ENCODE measurements at regions not wholly inside any gene's neighbourhood (a gene's known extent, or its start where the extent isn't known, plus 50 kb on each side); places are given as distances from the start of the nearest gene placed in this dataset.

- Histone ChIP-seq H3K27me3 (no peaks in the 10 kb centered on the region), H3K27ac (no peak overlapping the region), H3K36me3 (no peaks in the 10 kb centered on the region), H3K9me3 (no peaks in the 10 kb centered on the region), H3K4me1 (no peaks in the 10 kb centered on the region), H3K4me3 (no peak overlapping the region)
- TF ChIP-seq, protein P1, sequence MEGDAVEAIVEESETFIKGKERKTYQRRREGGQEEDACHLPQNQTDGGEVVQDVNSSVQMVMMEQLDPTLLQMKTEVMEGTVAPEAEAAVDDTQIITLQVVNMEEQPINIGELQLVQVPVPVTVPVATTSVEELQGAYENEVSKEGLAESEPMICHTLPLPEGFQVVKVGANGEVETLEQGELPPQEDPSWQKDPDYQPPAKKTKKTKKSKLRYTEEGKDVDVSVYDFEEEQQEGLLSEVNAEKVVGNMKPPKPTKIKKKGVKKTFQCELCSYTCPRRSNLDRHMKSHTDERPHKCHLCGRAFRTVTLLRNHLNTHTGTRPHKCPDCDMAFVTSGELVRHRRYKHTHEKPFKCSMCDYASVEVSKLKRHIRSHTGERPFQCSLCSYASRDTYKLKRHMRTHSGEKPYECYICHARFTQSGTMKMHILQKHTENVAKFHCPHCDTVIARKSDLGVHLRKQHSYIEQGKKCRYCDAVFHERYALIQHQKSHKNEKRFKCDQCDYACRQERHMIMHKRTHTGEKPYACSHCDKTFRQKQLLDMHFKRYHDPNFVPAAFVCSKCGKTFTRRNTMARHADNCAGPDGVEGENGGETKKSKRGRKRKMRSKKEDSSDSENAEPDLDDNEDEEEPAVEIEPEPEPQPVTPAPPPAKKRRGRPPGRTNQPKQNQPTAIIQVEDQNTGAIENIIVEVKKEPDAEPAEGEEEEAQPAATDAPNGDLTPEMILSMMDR (IDR thresholded peaks at IDR 0.05), result no peak
- intact Hi-C loops (cut with DNase I), result no loop called here
- no peak for DNase-seq (ENCODE audit: low spot score in 2 of 2)
These were observed 272.2 kb upstream of the IRX2 start for GRCh38 chr5:3023656-3024055.

DNA sequence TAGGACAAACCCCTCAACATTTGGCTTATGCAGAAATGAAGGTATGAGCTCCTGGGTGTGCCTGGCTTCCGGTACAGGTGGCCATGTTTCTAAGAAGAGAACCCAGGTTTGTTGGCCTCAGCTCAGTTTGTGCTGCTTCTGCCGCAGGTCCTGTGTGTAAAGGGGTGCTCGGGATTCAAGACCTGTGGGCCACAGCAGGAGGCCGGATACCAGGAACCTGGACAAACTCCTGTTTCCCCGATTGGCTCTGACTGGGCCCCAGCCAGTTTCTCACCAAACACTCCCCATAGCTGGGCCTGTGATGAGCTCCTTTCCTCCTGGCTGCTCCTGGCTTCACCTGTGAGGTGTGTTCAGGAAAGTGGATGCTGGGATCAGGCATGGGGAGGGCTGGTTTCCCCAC, 271.2 kb upstream of the IRX2 start:
- no peak overlapping the region for H3K4me3 ChIP-seq
- H3K27ac ChIP-seq, result no peak overlapping the region
- no peaks in the 10 kb centered on the region for H3K27me3 ChIP-seq
- no peak for DNase-seq (ENCODE audit: low spot score in 2 of 2)
- no peaks in the 10 kb centered on the region for H3K36me3 ChIP-seq
- no peaks in the 10 kb centered on the region for H3K9me3 ChIP-seq
- intact Hi-C loops (cut with DNase I), result no loop called here
- H3K4me1 ChIP-seq, result no peaks in the 10 kb centered on the region
- TF ChIP-seq, protein P1 (IDR thresholded peaks at IDR 0.05), result no peak

DNA sequence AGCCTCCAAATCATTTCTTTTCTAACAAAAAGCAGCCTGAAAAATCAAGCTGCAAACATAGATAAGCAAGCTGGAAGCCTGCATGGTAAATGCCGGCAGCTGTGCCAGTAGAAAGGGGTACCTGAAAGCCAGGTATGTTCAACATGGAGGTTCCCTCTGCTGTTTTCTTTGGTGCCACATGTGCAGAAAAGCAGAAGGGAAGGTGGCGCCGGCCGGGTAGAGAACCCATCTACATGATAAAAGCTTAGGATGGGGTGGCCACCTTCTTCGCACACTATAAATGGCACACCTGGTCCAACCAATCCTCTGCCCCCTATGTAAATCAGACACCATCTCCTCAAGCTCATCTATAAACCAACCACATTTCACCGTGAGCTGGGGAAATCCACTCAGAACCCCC, 268.9 kb upstream of the IRX2 start:
- intact Hi-C loops (cut with DNase I), result no loop called here
- DNase-seq (ENCODE audit: low spot score in 2 of 2), result no peak
- Histone ChIP-seq H3K27me3 (no peaks in the 10 kb centered on the region), H3K36me3 (no peaks in the 10 kb centered on the region), H3K4me3 (no peak overlapping the region), H3K27ac (no peak overlapping the region), H3K9me3 (no peaks in the 10 kb centered on the region), H3K4me1 (no peaks in the 10 kb centered on the region)
- TF ChIP-seq, protein P1 (IDR thresholded peaks at IDR 0.05), result no peak

DNA sequence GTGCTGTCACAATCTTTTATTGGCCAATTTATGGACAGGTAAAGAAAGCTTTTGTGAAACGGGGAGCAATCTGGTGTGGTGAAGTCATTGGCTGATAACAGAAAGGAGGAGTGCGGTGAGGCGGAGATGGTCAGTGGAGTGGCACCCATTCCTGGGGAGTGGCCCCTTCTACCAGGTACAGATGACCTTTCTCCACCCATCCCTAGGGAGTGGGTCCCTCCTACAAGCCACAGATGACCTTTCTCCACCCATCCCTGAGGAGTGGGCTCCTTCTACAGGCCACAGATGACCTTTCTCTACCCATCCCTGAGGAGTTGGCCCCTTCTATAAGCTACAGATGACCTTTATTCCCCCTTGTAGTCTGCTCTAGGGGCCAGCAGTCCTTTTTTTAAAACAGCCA, 267.6 kb upstream of the IRX2 start:
- no peak overlapping the region for H3K27ac ChIP-seq
- H3K4me3 ChIP-seq, result no peak overlapping the region
- intact Hi-C loops (cut with DNase I), result no loop called here
- H3K36me3 ChIP-seq, result no peaks in the 10 kb centered on the region
- TF ChIP-seq, protein P1 (IDR thresholded peaks at IDR 0.05), result no peak
- no peaks in the 10 kb centered on the region for H3K4me1 ChIP-seq
- H3K9me3 ChIP-seq, result no peaks in the 10 kb centered on the region
- no peak for DNase-seq (ENCODE audit: low spot score in 2 of 2)
- no peaks in the 10 kb centered on the region for H3K27me3 ChIP-seq

DNA sequence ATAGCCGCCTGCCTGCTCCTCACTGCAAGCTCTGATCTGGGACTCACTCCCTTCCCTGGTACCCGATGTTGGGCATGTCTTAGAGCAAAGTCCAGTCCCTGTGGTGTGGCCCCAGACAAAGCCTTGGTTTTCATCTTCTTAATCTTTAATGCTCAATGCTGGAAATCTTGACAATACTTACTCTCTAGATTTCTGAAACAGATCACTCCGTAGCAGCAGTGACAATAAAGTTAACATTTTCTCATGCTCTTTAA, 260.2 kb upstream of the IRX2 start:
- Histone ChIP-seq H3K27me3 (no peaks in the 10 kb centered on the region), H3K27ac (no peak overlapping the region), H3K4me3 (no peak overlapping the region), H3K4me1 (no peaks in the 10 kb centered on the region), H3K9me3 (no peaks in the 10 kb centered on the region), H3K36me3 (no peaks in the 10 kb centered on the region)
- intact Hi-C loops (cut with DNase I), result no loop called here
- DNase-seq (ENCODE audit: low spot score in 2 of 2), result no peak
- TF ChIP-seq, protein P1 (IDR thresholded peaks at IDR 0.05), result no peak

- TF ChIP-seq, protein P1 (IDR thresholded peaks at IDR 0.05), result no peak
- H3K36me3 ChIP-seq, result no peaks in the 10 kb centered on the region
- no peaks in the 10 kb centered on the region for H3K27me3 ChIP-seq
- H3K4me1 ChIP-seq, result no peaks in the 10 kb centered on the region
- no peaks in the 10 kb centered on the region for H3K9me3 ChIP-seq
- no peak overlapping the region for H3K4me3 ChIP-seq
- intact Hi-C loops (cut with DNase I), result no loop called here
- no peak for DNase-seq (ENCODE audit: low spot score in 2 of 2)
- no peak overlapping the region for H3K27ac ChIP-seq
These were observed 259.7 kb upstream of the IRX2 start for GRCh38 chr5:3010953-3011763.

Measured in ascending aorta (tissue), 2 donors.